ENCODE measurements at regions not wholly inside any gene's neighbourhood (a gene's known extent, or its start where the extent isn't known, plus 50 kb on each side); places are given as distances from the start of the nearest gene placed in this dataset.

- TF ChIP-seq POLR2A (IDR thresholded peaks at IDR 0.05; ENCODE audit: low read depth) (no peak), CTCF (IDR thresholded peaks at IDR 0.05) (no peak), POLR2AphosphoS5 (IDR thresholded peaks at IDR 0.05) (no peak)
These were observed 180.9 kb upstream of the TLE3 start for GRCh38 chr15:70278644-70279043.
